IMR-90 (cell line): ENCODE measurements at regions not wholly inside any gene's neighbourhood (a gene's known extent, or its start where the extent isn't known, plus 50 kb on each side); places are given as distances from the start of the nearest gene placed in this dataset.
"Not testable (repeated sequence)": the region's sequence is repeated elsewhere in the genome, so short reads cannot be mapped to it uniquely, and the experiment has no call there.

ENCODE experiments used
- ATAC-seq: fragments of 200-7000 bp; cut with Tn5 transposase; 2 replicates; pipeline ENCODE4 v1.9.1; 2020; ENCODE audit warnings: low read depth, mild to moderate bottlenecking, moderate library complexity
- BruUV-seq: library from RNA; stranded (reverse); fragments of 400-500 nt; replicated peaks from 2 replicates; lab custom pipeline; 2021; lab: Mats Ljungman, UMichigan
- CTCF ChIA-PET: fragments of 300-600 bp; formaldehyde crosslinking; extraction: SDS; loops from one replicate; lab custom pipeline; 2021; ENCODE audit warnings: antibody characterized with exemption; lab: Yijun Ruan, JAX
- POLR2A ChIA-PET: fragments of 300-600 bp; sonication (Branson Sonifier 250); formaldehyde crosslinking; loops from one replicate; lab custom pipeline; 2022; ENCODE audit warnings: antibody characterized with exemption; ENCODE audit not compliant: unreplicated experiment; lab: Charles Lee
- DNase-seq: peaks from one replicate; pipeline ENCODE4 v3.0.0; 2013
- H2AFZ ChIP-seq: replicated peaks from 2 replicates; pipeline ENCODE3; 2013; ENCODE audit warnings: low read length, mild to moderate bottlenecking; ENCODE audit not compliant: poor library complexity
- H2AK5ac ChIP-seq: 2 replicates; pipeline ENCODE4 v1.6.1; 2013; ENCODE audit warnings: low read depth, low read length, inconsistent platforms
- H2AK9ac ChIP-seq: replicated peaks from 2 replicates; pipeline ENCODE3; 2013; ENCODE audit warnings: mild to moderate bottlenecking, low read depth, low read length, moderate library complexity; ENCODE audit not compliant: poor library complexity
- H2BK120ac ChIP-seq: 2 replicates; pipeline ENCODE4 v1.6.1; 2013; ENCODE audit warnings: low read depth, low read length, inconsistent platforms
- H2BK15ac ChIP-seq: 3 replicates; pipeline ENCODE4 v1.6.1; 2013; ENCODE audit warnings: low read depth, low read length, inconsistent platforms
- H2BK20ac ChIP-seq: 2 replicates; pipeline ENCODE4 v1.6.1; 2013; ENCODE audit warnings: low read depth, mild to moderate bottlenecking, inconsistent platforms, low read length, moderate library complexity
- H2BK5ac ChIP-seq: 2 replicates; pipeline ENCODE4 v1.6.1; 2013; ENCODE audit warnings: mild to moderate bottlenecking, low read depth, low read length, inconsistent platforms; ENCODE audit not compliant: poor library complexity, severe bottlenecking
- H3K14ac ChIP-seq: replicated peaks from 2 replicates; pipeline ENCODE4 v1.6.1; 2013; ENCODE audit warnings: low read depth, low read length, inconsistent platforms
- H3K18ac ChIP-seq: 2 replicates; pipeline ENCODE4 v1.6.1; 2013; ENCODE audit warnings: low read depth, low read length, control low read depth
- H3K23ac ChIP-seq: 2 replicates; pipeline ENCODE4 v1.6.1; 2013; ENCODE audit warnings: low read depth, low read length, inconsistent platforms
- H3K27ac ChIP-seq: 2 replicates; pipeline ENCODE4 v1.5.1; 2013; ENCODE audit warnings: mild to moderate bottlenecking, control low read depth, low read length; ENCODE audit not compliant: insufficient read depth
- H3K27me3 ChIP-seq: 2 replicates; pipeline ENCODE4 v1.6.1; 2013; ENCODE audit warnings: low read length; ENCODE audit not compliant: control insufficient read depth, insufficient read depth
- H3K36me3 ChIP-seq: 2 replicates; pipeline ENCODE4 v1.6.1; 2013; ENCODE audit warnings: low read length, mixed read lengths; ENCODE audit not compliant: control insufficient read depth, insufficient read depth
- H3K4ac ChIP-seq: 2 replicates; pipeline ENCODE4 v1.6.1; 2013; ENCODE audit warnings: low read depth, low read length, inconsistent platforms
- H3K4me1 ChIP-seq: 2 replicates; pipeline ENCODE4 v1.6.1; 2013; ENCODE audit warnings: low read length, mixed read lengths; ENCODE audit not compliant: control insufficient read depth, insufficient read depth
- H3K4me2 ChIP-seq: 2 replicates; pipeline ENCODE4 v1.6.1; 2013; ENCODE audit warnings: low read depth, mild to moderate bottlenecking, control low read depth, low read length, moderate library complexity
- H3K4me3 ChIP-seq: 2 replicates; pipeline ENCODE4 v1.5.1; 2013; ENCODE audit warnings: low read depth, mild to moderate bottlenecking, control low read depth, low read length, moderate library complexity; ENCODE audit not compliant: insufficient read depth
- H3K56ac ChIP-seq: 2 replicates; pipeline ENCODE4 v1.6.1; 2013; ENCODE audit warnings: low read length, inconsistent platforms; ENCODE audit not compliant: insufficient read depth; ENCODE audit errors: extremely low read depth
- H3K79me1 ChIP-seq, 2 experiments: 2 replicates each; pipeline ENCODE4 v1.6.1; 2013; ENCODE audit warnings: low read length in 2 of 2, inconsistent platforms in 1 of 2, low read depth in 1 of 2
- H3K9ac ChIP-seq: 2 replicates; pipeline ENCODE4 v1.6.1; 2013; ENCODE audit warnings: low read depth, low read length, control low read depth
- H3K9me1 ChIP-seq: 2 replicates; pipeline ENCODE4 v1.6.1; 2013; ENCODE audit warnings: low read length, inconsistent platforms; ENCODE audit not compliant: insufficient read depth
- H3K9me3 ChIP-seq: 2 replicates; pipeline ENCODE4 v1.6.1; 2013; ENCODE audit warnings: low read length; ENCODE audit not compliant: control insufficient read depth, insufficient read depth
- H4K20me1 ChIP-seq: 2 replicates; pipeline ENCODE4 v1.6.1; 2013; ENCODE audit warnings: low read length, inconsistent platforms; ENCODE audit not compliant: insufficient read depth
- H4K5ac ChIP-seq: 2 replicates; pipeline ENCODE4 v1.6.1; 2013; ENCODE audit warnings: mild to moderate bottlenecking, low read depth, low read length, control low read depth
- H4K8ac ChIP-seq, 2 experiments: 2 replicates each; pipeline ENCODE4 v1.6.1; 2013; ENCODE audit warnings: low read depth in 2 of 2, low read length in 2 of 2, control low read depth in 1 of 2, inconsistent platforms in 1 of 2
- H4K91ac ChIP-seq: 2 replicates; pipeline ENCODE4 v1.6.1; 2013; ENCODE audit warnings: low read depth, low read length, inconsistent platforms; ENCODE audit not compliant: insufficient read depth
- BHLHE40 ChIP-seq: fragments of 150-350 bp; IDR thresholded peaks from 2 replicates; pipeline ENCODE4 v1.6.1; 2016; ENCODE audit warnings: mild to moderate bottlenecking, low read depth, low read length
- CHD1 ChIP-seq: IDR thresholded peaks from 2 replicates; pipeline ENCODE4 v1.6.1; 2012; ENCODE audit warnings: low read depth, low read length, improper control_type of control experiment
- ELK1 ChIP-seq: fragments of 150-350 bp; IDR thresholded peaks from 2 replicates; pipeline ENCODE4 v1.6.1; 2016; ENCODE audit warnings: low read depth, mild to moderate bottlenecking, low read length, moderate library complexity, borderline replicate concordance
- MAZ ChIP-seq: IDR thresholded peaks from 2 replicates; pipeline ENCODE4 v1.6.1; 2012; ENCODE audit warnings: low read depth, mild to moderate bottlenecking, low read length, improper control_type of control experiment, moderate library complexity, borderline replicate concordance
- RFX5 ChIP-seq: IDR thresholded peaks from 2 replicates; pipeline ENCODE4 v1.8.0; 2012; ENCODE audit warnings: low read depth, mild to moderate bottlenecking, low read length, moderate library complexity
- USF2 ChIP-seq: fragments of 150-350 bp; IDR thresholded peaks from 2 replicates; pipeline ENCODE4 v1.6.1; 2017; ENCODE audit warnings: mild to moderate bottlenecking, antibody characterized with exemption, low read length, low read depth
- WGBS, 2 experiments: methylation state at CpG; one replicate each; pipeline versions ENCODE4 v1.1.5 to v1.1.7; 2013; ENCODE audit warnings: missing lambda C conversion rate in 2 of 2; ENCODE audit not compliant: insufficient read length in 1 of 2; ENCODE audit errors: extremely low coverage in 2 of 2; 5-methylcytosine and 5-hydroxymethylcytosine counted together
- dilution Hi-C: fragments of 300-500 bp; cut with HindIII; formaldehyde crosslinking; loops from one replicate; pipeline ENCODE4 v1.14.3; 2018; ENCODE audit warnings: low sequenced_read_pairs; ENCODE audit not compliant: unreplicated experiment
- in situ Hi-C: fragments of 300-500 bp; cut with MboI; formaldehyde crosslinking; loops from 3 replicates; pipeline ENCODE4 v1.14.3; 2019; ENCODE audit warnings: low sequenced_read_pairs, inconsistent platforms, mixed read lengths
- intact Hi-C: fragments of 100-400 bp; cut with micrococcal nuclease; formaldehyde crosslinking; loops from 2 replicates; pipeline ENCODE4 v1.10.0; 2022

- no peaks in the 10 kb centered on the region for H4K20me1 ChIP-seq
- no peak overlapping the region for H2AFZ ChIP-seq
- H3K27me3 ChIP-seq = no peaks in the 10 kb centered on the region
- H3K4me1 ChIP-seq = no peaks in the 10 kb centered on the region
- H3K9ac ChIP-seq = no peak overlapping the region
- no peak for DNase-seq
- no peak for ATAC-seq
- H3K56ac ChIP-seq = no peak overlapping the region
- H3K23ac ChIP-seq = no peak overlapping the region
- H2BK15ac ChIP-seq = no peak overlapping the region
- H3K14ac ChIP-seq = no peak overlapping the region
- H2BK5ac ChIP-seq = no peak overlapping the region
- H3K18ac ChIP-seq = no peak overlapping the region
- H3K9me3 ChIP-seq = peaks cover 3% of the 10 kb centered on the region; the same call in 1 of the 2 replicates
- no peak overlapping the region for H4K8ac ChIP-seq
- no peak overlapping the region for H4K5ac ChIP-seq
- H3K79me1 ChIP-seq = no peaks in the 10 kb centered on the region
- no peak overlapping the region for H3K4me3 ChIP-seq
- in situ Hi-C loops = no loop called here
- BruUV-seq = no TSS peak
- no peak overlapping the region for H2AK9ac ChIP-seq
- intact Hi-C loops = no loop called here
- TF ChIP-seq CHD1 (no peak), RFX5 (no peak), USF2 (no peak), ELK1 (no peak), MAZ (no peak), BHLHE40 (no peak)
- no peak overlapping the region for H2BK20ac ChIP-seq
- ChIA-PET POLR2A (no interaction called here), CTCF (no interaction called here)
- no peaks in the 10 kb centered on the region for H3K36me3 ChIP-seq
- no peak overlapping the region for H2BK120ac ChIP-seq
- no peak overlapping the region for H3K27ac ChIP-seq
- no peak overlapping the region for H4K91ac ChIP-seq
- H2AK5ac ChIP-seq = no peak overlapping the region
- no peak overlapping the region for H3K4ac ChIP-seq
- dilution Hi-C loops = no loop called here
- H3K4me2 ChIP-seq = no peak overlapping the region
- H3K9me1 ChIP-seq = no peaks in the 10 kb centered on the region
- no CpG with 5 or more reads among the region's 1 CpG for WGBS, 2 experiments
Measured at GRCh38 chr12:34126805-34127204, 104.5 kb downstream of the ALG10 start.

- H3K4me1 ChIP-seq, H2BK120ac ChIP-seq, CTCF ChIA-PET, H3K4ac ChIP-seq, H3K14ac ChIP-seq, H3K9me1 ChIP-seq, H3K4me3 ChIP-seq, H3K9ac ChIP-seq, H3K9me3 ChIP-seq, in situ Hi-C loops, H3K18ac ChIP-seq, H3K27ac ChIP-seq, H3K36me3 ChIP-seq, H3K56ac ChIP-seq, ATAC-seq, H4K8ac ChIP-seq, H3K23ac ChIP-seq, H4K91ac ChIP-seq, H2AK9ac ChIP-seq, H2BK20ac ChIP-seq, H3K4me2 ChIP-seq, H2BK5ac ChIP-seq, H4K5ac ChIP-seq, H3K27me3 ChIP-seq, H2AK5ac ChIP-seq, H2BK15ac ChIP-seq, BruUV-seq, dilution Hi-C loops, H4K20me1 ChIP-seq, H3K79me1 ChIP-seq, H2AFZ ChIP-seq, DNase-seq, intact Hi-C loops, POLR2A ChIA-PET: not testable (repeated sequence)
- WGBS, 2 experiments = no CpG with 5 or more reads among the region's 2 CpGs
Measured at GRCh38 chr12:34127379-34127778, 105.1 kb downstream of the ALG10 start.
